ENCODE measurements at regions not wholly inside any gene's neighbourhood (a gene's known extent, or its start where the extent isn't known, plus 50 kb on each side); places are given as distances from the start of the nearest gene placed in this dataset.

GRCh38 chr13:77480066-77480465, 55.4 kb upstream of the SCEL start:
- no peaks in the 10 kb centered on the region for H3K27me3 ChIP-seq (ENCODE audit: control insufficient read depth, insufficient read depth, low read length)
- DNase-seq = peak in 1 of 5 donors; percentile 17
- no peak overlapping the region for H3K4me3 ChIP-seq (ENCODE audit: low read length in 3 of 3)
- no peak overlapping the region for H3K9ac ChIP-seq (ENCODE audit: low read length in 3 of 3)
- no peaks in the 10 kb centered on the region for H3K36me3 ChIP-seq (ENCODE audit: control insufficient read depth in 2 of 3, insufficient read depth in 3 of 3, low read length in 3 of 3)
- TF ChIP-seq CTCF (IDR thresholded peaks at IDR 0.05; ENCODE audit: borderline replicate concordance, extremely low read depth, insufficient read depth) = no peak
- no peak for FAIRE-seq
- no peaks in the 10 kb centered on the region for H3K4me1 ChIP-seq (ENCODE audit: control insufficient read depth in 2 of 3, insufficient read depth in 2 of 3, low read depth in 1 of 3, low read length in 3 of 3)
- intact Hi-C loops (cut with DNase I) = no loop called here
- no peaks in the 10 kb centered on the region for H3K9me3 ChIP-seq (ENCODE audit: control insufficient read depth in 2 of 3, insufficient read depth in 1 of 3, low read length in 3 of 3)
- no peak overlapping the region for H3K27ac ChIP-seq (ENCODE audit: low read depth in 2 of 2, low read length in 2 of 2)

- FAIRE-seq (no peak), DNase-seq (no peak)
- H3K4me1 ChIP-seq (ENCODE audit: control insufficient read depth in 2 of 3, insufficient read depth in 2 of 3, low read depth in 1 of 3, low read length in 3 of 3) = no peaks in the 10 kb centered on the region
- no peaks in the 10 kb centered on the region for H3K9me3 ChIP-seq (ENCODE audit: control insufficient read depth in 2 of 3, insufficient read depth in 1 of 3, low read length in 3 of 3)
- H3K27me3 ChIP-seq (ENCODE audit: control insufficient read depth, insufficient read depth, low read length) = no peaks in the 10 kb centered on the region
- intact Hi-C loops (cut with DNase I) = no loop called here
- H3K27ac ChIP-seq (ENCODE audit: low read depth in 2 of 2, low read length in 2 of 2) = no peak overlapping the region
- H3K36me3 ChIP-seq (ENCODE audit: control insufficient read depth in 2 of 3, insufficient read depth in 3 of 3, low read length in 3 of 3) = no peaks in the 10 kb centered on the region
- no peak for TF ChIP-seq CTCF (IDR thresholded peaks at IDR 0.05; ENCODE audit: borderline replicate concordance, extremely low read depth, insufficient read depth)
- no peak overlapping the region for H3K4me3 ChIP-seq (ENCODE audit: low read length in 3 of 3)
- no peak overlapping the region for H3K9ac ChIP-seq (ENCODE audit: low read length in 3 of 3)
Observed at GRCh38 chr13:77479326-77479725, 56.2 kb upstream of the SCEL start.

GRCh38 chr13:77477299-77477848, 58.1 kb upstream of the SCEL start:
- H3K27ac ChIP-seq (ENCODE audit: low read depth in 2 of 2, low read length in 2 of 2) = no peak overlapping the region
- no peaks in the 10 kb centered on the region for H3K9me3 ChIP-seq (ENCODE audit: control insufficient read depth in 2 of 3, insufficient read depth in 1 of 3, low read length in 3 of 3)
- no peak overlapping the region for H3K4me3 ChIP-seq (ENCODE audit: low read length in 3 of 3)
- intact Hi-C loops (cut with DNase I) = no loop called here
- no peaks in the 10 kb centered on the region for H3K36me3 ChIP-seq (ENCODE audit: control insufficient read depth in 2 of 3, insufficient read depth in 3 of 3, low read length in 3 of 3)
- H3K27me3 ChIP-seq (ENCODE audit: control insufficient read depth, insufficient read depth, low read length) = no peaks in the 10 kb centered on the region
- H3K4me1 ChIP-seq (ENCODE audit: control insufficient read depth in 2 of 3, insufficient read depth in 2 of 3, low read depth in 1 of 3, low read length in 3 of 3) = no peaks in the 10 kb centered on the region
- no peak for TF ChIP-seq CTCF (IDR thresholded peaks at IDR 0.05; ENCODE audit: borderline replicate concordance, extremely low read depth, insufficient read depth)
- H3K9ac ChIP-seq (ENCODE audit: low read length in 3 of 3) = no peak overlapping the region
- FAIRE-seq (no peak), DNase-seq (no peak)

- Histone ChIP-seq H3K36me3 (ENCODE audit: control insufficient read depth in 2 of 3, insufficient read depth in 3 of 3, low read length in 3 of 3) (no peaks in the 10 kb centered on the region), H3K9ac (ENCODE audit: low read length in 3 of 3) (no peak overlapping the region), H3K4me1 (ENCODE audit: control insufficient read depth in 2 of 3, insufficient read depth in 2 of 3, low read depth in 1 of 3, low read length in 3 of 3) (no peaks in the 10 kb centered on the region), H3K4me3 (ENCODE audit: low read length in 3 of 3) (no peak overlapping the region), H3K27ac (ENCODE audit: low read depth in 2 of 2, low read length in 2 of 2) (no peak overlapping the region), H3K9me3 (ENCODE audit: control insufficient read depth in 2 of 3, insufficient read depth in 1 of 3, low read length in 3 of 3) (no peaks in the 10 kb centered on the region), H3K27me3 (ENCODE audit: control insufficient read depth, insufficient read depth, low read length) (no peaks in the 10 kb centered on the region)
- FAIRE-seq = no peak
- intact Hi-C loops (cut with DNase I) = no loop called here
- no peak for DNase-seq
- TF ChIP-seq CTCF (IDR thresholded peaks at IDR 0.05; ENCODE audit: borderline replicate concordance, extremely low read depth, insufficient read depth) = no peak
Observed at GRCh38 chr13:77476456-77476855, 59.0 kb upstream of the SCEL start.

Measured in kidney (tissue), 13 donors.